Neural cell (in vitro differentiated cells): ENCODE measurements at regions not wholly inside any gene's neighbourhood (a gene's known extent, or its start where the extent isn't known, plus 50 kb on each side); places are given as distances from the start of the nearest gene placed in this dataset.
A peak's percentile ranks its signal among the peaks of the same experiment; 100 is the strongest.

Experiments used
- H2AFZ ChIP-seq: fragments of 200-600, 300-800 bp; sonication (generic), shearing (Covaris generic); 2 replicates; pipeline ENCODE4 v1.6.0; 2014; ENCODE audit warnings: low read depth, mild to moderate bottlenecking, antibody characterized with exemption, low read length, moderate library complexity
- H3F3A ChIP-seq: fragments of 200-600 bp; shearing (Covaris generic); 2 replicates; pipeline ENCODE4 v1.6.1; 2016; ENCODE audit warnings: mild to moderate bottlenecking, moderate library complexity, mixed read lengths, antibody characterized with exemption, low read length; ENCODE audit not compliant: insufficient read depth, poor library complexity, severe bottlenecking
- H3K27ac ChIP-seq: fragments of 200-600, 300-800 bp; sonication (generic), shearing (Covaris generic); 2 replicates; pipeline ENCODE4 v1.5.1; 2014; ENCODE audit warnings: mild to moderate bottlenecking, low read length, moderate library complexity
- H3K27me3 ChIP-seq: fragments of 300-800, 200-600 bp; sonication (generic), shearing (Covaris generic); 2 replicates; pipeline ENCODE4 v1.6.0; 2014; ENCODE audit warnings: mild to moderate bottlenecking, low read depth, low read length, moderate library complexity; ENCODE audit not compliant: insufficient read depth
- H3K36me3 ChIP-seq: fragments of 300-800, 200-600 bp; sonication (generic), shearing (Covaris generic); 2 replicates; pipeline ENCODE4 v1.5.1; 2014; ENCODE audit warnings: mild to moderate bottlenecking, antibody characterized with exemption, low read length, moderate library complexity; ENCODE audit not compliant: insufficient read depth
- H3K4me2 ChIP-seq: fragments of 300-800, 200-600 bp; sonication (generic), shearing (Covaris generic); 2 replicates; pipeline ENCODE4 v1.6.0; 2014; ENCODE audit warnings: mild to moderate bottlenecking, low read length
- H3K4me3 ChIP-seq: fragments of 300-800, 200-600 bp; sonication (generic), shearing (Covaris generic); 2 replicates; pipeline ENCODE4 v1.5.1; 2014; ENCODE audit warnings: mild to moderate bottlenecking, low read length, moderate library complexity
- H3K79me2 ChIP-seq: fragments of 200-600 bp; shearing (Covaris generic); replicated peaks from 2 replicates; pipeline ENCODE4 v1.6.0; 2014; ENCODE audit warnings: mild to moderate bottlenecking, low read length, moderate library complexity; ENCODE audit not compliant: insufficient read depth
- H3K9ac ChIP-seq: fragments of 300-800, 200-600 bp; sonication (generic), shearing (Covaris generic); 2 replicates; pipeline ENCODE4 v1.6.1; 2016; ENCODE audit warnings: mild to moderate bottlenecking, low read length, mixed read lengths
- H3K9me2 ChIP-seq: fragments of 200-600 bp; shearing (Covaris generic); 2 replicates; pipeline ENCODE4 v1.6.1; 2016; ENCODE audit warnings: mild to moderate bottlenecking, low read length, mixed read lengths; ENCODE audit not compliant: insufficient read depth
- H3K9me3 ChIP-seq: fragments of 200-600, 300-800 bp; sonication (generic), shearing (Covaris generic); 2 replicates; pipeline ENCODE4 v1.6.1; 2016; ENCODE audit warnings: mild to moderate bottlenecking, mixed run types, low read length, moderate library complexity, mixed read lengths
- H4K20me1 ChIP-seq: fragments of 200-600 bp; shearing (Covaris generic); 2 replicates; pipeline ENCODE4 v1.6.1; 2016; ENCODE audit warnings: mild to moderate bottlenecking, mixed run types; ENCODE audit not compliant: insufficient read depth
- EP300 ChIP-seq: fragments of 450-650 bp; conservative IDR thresholded peaks from 2 replicates; pipeline ENCODE4 v1.6.1; 2014; ENCODE audit warnings: antibody characterized with exemption, mild to moderate bottlenecking, moderate library complexity; ENCODE audit not compliant: poor library complexity, severe bottlenecking
- EZH2 ChIP-seq: fragments of 200-600, 300-800 bp; shearing (Covaris generic), sonication (generic); IDR thresholded peaks from 2 replicates; pipeline ENCODE4 v1.6.1; 2014; ENCODE audit warnings: antibody characterized with exemption, low read length, borderline replicate concordance, mild to moderate bottlenecking; ENCODE audit not compliant: insufficient read depth, poor library complexity, severe bottlenecking
- MXI1 ChIP-seq: fragments of 450-650 bp; conservative IDR thresholded peaks from 2 replicates; pipeline ENCODE4 v1.6.1; 2014; ENCODE audit warnings: antibody characterized with exemption, mild to moderate bottlenecking; ENCODE audit not compliant: poor library complexity, severe bottlenecking
- POLR2AphosphoS5 ChIP-seq: IDR thresholded peaks from 2 replicates; pipeline ENCODE4 v1.6.1; 2012
- RAD21 ChIP-seq: fragments of 450-650 bp; conservative IDR thresholded peaks from 2 replicates; pipeline ENCODE4 v1.6.1; 2014; ENCODE audit warnings: antibody characterized with exemption, mild to moderate bottlenecking, moderate library complexity
- SMC3 ChIP-seq: fragments of 450-650 bp; conservative IDR thresholded peaks from 2 replicates; pipeline ENCODE4 v1.6.1; 2014; ENCODE audit warnings: antibody characterized with exemption, mild to moderate bottlenecking, moderate library complexity; ENCODE audit not compliant: poor library complexity
- TAF1 ChIP-seq: IDR thresholded peaks from 2 replicates; pipeline ENCODE4 v1.6.1; 2012; ENCODE audit warnings: low read depth
- TF ChIP-seq, protein P1 (sequence below): fragments of 450-650 bp; IDR thresholded peaks from 2 replicates; pipeline ENCODE4 v1.5.1; 2014; ENCODE audit warnings: antibody characterized with exemption, mild to moderate bottlenecking, moderate library complexity; ENCODE audit not compliant: poor library complexity, severe bottlenecking
- TF ChIP-seq, protein P2 (sequence below): IDR thresholded peaks from 2 replicates; pipeline ENCODE4 v1.6.1; 2012; ENCODE audit warnings: borderline replicate concordance

DNA sequence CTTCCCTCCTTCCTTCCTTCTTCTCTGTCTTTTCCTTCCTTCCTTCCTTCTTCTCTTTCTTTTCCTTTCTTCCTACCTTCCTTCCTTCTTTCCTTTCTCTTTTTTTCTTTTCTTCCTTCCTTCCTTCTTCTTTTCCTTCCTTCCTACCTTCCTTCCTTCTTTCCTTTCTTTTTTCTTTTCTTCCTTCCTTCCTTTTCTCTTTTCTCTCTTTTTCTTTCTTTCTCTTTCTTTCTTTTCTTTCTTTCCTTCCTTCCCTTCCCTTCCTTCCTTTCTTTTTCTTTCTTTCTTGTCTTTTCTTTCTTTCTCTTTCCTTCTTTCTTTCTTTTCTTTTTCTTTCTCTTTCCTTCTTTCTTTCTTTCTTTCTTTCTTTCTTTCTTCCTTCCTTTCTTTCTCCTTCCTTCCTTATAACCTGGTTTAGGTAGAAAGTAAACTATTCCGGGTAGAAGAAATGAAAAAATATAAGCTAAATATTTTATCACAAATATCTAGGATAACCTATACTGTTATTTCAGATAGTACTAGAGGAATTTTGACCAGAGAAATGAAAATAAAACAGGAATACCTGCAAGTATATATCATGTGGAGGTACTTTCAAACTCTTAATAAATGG, 1741.8 kb upstream of the CDH9 start:
- H3K27ac ChIP-seq = no peak overlapping the region
- H2AFZ ChIP-seq = no peak overlapping the region
- no peak overlapping the region for H3K9ac ChIP-seq
- H3K9me2 ChIP-seq = no peaks in the 10 kb centered on the region
- H3K27me3 ChIP-seq = no peaks in the 10 kb centered on the region
- TF ChIP-seq EP300 (no peak), EZH2 (no peak), RAD21 (no peak)
- no peaks in the 10 kb centered on the region for H3K79me2 ChIP-seq
- no peaks in the 10 kb centered on the region for H3F3A ChIP-seq
- H4K20me1 ChIP-seq = no peaks in the 10 kb centered on the region
- H3K36me3 ChIP-seq = no peaks in the 10 kb centered on the region
- no peaks in the 10 kb centered on the region for H3K9me3 ChIP-seq
- H3K4me3 ChIP-seq = no peak overlapping the region
- H3K4me2 ChIP-seq = no peak overlapping the region

DNA sequence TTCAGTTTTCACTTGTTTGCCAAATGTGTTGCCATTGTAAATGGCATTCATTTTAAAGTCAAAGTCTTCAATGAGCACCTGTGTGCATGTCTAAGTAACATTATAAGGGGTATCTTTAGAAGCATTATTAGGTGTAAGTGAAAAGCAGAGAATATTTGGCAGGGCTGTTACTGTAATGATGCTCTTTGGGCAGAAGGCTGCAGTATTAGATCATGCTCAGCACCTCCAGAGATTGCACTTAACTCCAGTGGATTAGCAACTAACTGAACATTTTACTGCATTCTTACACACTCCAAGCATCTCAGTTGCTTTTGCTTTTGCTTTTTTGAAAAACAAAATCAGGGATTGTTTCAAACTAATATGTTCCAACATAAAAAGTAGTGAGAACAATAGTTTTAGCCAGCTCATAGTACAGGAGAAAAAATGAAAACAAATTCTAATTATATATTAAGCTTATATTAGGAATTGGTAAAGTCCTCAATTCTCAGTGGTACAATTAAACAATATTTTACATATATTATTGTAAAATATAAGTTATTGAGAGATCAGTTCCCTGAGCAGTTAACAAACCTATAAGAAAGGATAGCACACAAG, 1740.9 kb upstream of the CDH9 start:
- H3K9ac ChIP-seq = no peak overlapping the region
- H3K9me3 ChIP-seq = no peaks in the 10 kb centered on the region
- H3K27me3 ChIP-seq = no peaks in the 10 kb centered on the region
- H3K27ac ChIP-seq = no peak overlapping the region
- no peaks in the 10 kb centered on the region for H4K20me1 ChIP-seq
- H3K4me2 ChIP-seq = no peak overlapping the region
- no peak overlapping the region for H2AFZ ChIP-seq
- no peaks in the 10 kb centered on the region for H3K79me2 ChIP-seq
- no peaks in the 10 kb centered on the region for H3F3A ChIP-seq
- H3K9me2 ChIP-seq = no peaks in the 10 kb centered on the region
- TF ChIP-seq, protein P1, sequence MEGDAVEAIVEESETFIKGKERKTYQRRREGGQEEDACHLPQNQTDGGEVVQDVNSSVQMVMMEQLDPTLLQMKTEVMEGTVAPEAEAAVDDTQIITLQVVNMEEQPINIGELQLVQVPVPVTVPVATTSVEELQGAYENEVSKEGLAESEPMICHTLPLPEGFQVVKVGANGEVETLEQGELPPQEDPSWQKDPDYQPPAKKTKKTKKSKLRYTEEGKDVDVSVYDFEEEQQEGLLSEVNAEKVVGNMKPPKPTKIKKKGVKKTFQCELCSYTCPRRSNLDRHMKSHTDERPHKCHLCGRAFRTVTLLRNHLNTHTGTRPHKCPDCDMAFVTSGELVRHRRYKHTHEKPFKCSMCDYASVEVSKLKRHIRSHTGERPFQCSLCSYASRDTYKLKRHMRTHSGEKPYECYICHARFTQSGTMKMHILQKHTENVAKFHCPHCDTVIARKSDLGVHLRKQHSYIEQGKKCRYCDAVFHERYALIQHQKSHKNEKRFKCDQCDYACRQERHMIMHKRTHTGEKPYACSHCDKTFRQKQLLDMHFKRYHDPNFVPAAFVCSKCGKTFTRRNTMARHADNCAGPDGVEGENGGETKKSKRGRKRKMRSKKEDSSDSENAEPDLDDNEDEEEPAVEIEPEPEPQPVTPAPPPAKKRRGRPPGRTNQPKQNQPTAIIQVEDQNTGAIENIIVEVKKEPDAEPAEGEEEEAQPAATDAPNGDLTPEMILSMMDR = peak; percentile 66
- TF ChIP-seq RAD21 (peak; percentile 80), EZH2 (no peak), SMC3 (peak; percentile 75)
- no peak overlapping the region for H3K4me3 ChIP-seq
- H3K36me3 ChIP-seq = no peaks in the 10 kb centered on the region

DNA sequence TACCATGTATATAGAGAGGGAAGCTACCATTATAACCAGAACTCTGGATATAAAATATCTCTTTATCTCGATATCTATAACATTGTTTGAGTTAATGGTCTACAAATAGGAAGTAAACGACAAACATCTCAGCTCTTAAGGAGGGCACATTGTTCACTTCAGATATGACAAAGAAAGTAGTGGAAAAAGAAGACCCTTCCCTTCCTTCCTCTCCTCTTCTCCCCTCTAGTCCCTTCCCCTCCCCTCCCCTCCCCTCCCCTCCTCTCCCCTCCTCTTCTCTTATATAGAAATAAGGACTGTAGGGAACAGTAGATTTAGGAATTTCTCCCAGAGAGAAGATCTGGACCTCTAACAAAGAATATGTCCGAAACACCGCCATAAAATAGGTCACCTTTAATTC, 1731.9 kb upstream of the CDH9 start:
- no peak overlapping the region for H2AFZ ChIP-seq
- no peaks in the 10 kb centered on the region for H3K27me3 ChIP-seq
- no peaks in the 10 kb centered on the region for H3F3A ChIP-seq
- H3K4me2 ChIP-seq = no peak overlapping the region
- H3K4me3 ChIP-seq = no peak overlapping the region
- no peaks in the 10 kb centered on the region for H3K79me2 ChIP-seq
- H3K9me3 ChIP-seq = no peaks in the 10 kb centered on the region
- H3K27ac ChIP-seq = no peak overlapping the region
- no peaks in the 10 kb centered on the region for H3K9me2 ChIP-seq
- no peaks in the 10 kb centered on the region for H4K20me1 ChIP-seq
- H3K9ac ChIP-seq = no peak overlapping the region
- H3K36me3 ChIP-seq = no peaks in the 10 kb centered on the region
- no peak for TF ChIP-seq POLR2AphosphoS5
- no peak for TF ChIP-seq EZH2
- TF ChIP-seq SMC3 = no peak
- TF ChIP-seq MXI1 = no peak
- TF ChIP-seq RAD21 = no peak
- TF ChIP-seq EP300 = no peak
- TF ChIP-seq, protein P1 = no peak
- no peak for TF ChIP-seq TAF1
- TF ChIP-seq, protein P2, sequence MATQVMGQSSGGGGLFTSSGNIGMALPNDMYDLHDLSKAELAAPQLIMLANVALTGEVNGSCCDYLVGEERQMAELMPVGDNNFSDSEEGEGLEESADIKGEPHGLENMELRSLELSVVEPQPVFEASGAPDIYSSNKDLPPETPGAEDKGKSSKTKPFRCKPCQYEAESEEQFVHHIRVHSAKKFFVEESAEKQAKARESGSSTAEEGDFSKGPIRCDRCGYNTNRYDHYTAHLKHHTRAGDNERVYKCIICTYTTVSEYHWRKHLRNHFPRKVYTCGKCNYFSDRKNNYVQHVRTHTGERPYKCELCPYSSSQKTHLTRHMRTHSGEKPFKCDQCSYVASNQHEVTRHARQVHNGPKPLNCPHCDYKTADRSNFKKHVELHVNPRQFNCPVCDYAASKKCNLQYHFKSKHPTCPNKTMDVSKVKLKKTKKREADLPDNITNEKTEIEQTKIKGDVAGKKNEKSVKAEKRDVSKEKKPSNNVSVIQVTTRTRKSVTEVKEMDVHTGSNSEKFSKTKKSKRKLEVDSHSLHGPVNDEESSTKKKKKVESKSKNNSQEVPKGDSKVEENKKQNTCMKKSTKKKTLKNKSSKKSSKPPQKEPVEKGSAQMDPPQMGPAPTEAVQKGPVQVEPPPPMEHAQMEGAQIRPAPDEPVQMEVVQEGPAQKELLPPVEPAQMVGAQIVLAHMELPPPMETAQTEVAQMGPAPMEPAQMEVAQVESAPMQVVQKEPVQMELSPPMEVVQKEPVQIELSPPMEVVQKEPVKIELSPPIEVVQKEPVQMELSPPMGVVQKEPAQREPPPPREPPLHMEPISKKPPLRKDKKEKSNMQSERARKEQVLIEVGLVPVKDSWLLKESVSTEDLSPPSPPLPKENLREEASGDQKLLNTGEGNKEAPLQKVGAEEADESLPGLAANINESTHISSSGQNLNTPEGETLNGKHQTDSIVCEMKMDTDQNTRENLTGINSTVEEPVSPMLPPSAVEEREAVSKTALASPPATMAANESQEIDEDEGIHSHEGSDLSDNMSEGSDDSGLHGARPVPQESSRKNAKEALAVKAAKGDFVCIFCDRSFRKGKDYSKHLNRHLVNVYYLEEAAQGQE = no peak
